Type B pancreatic cell (in vitro differentiated cells): ENCODE measurements at regions not wholly inside any gene's neighbourhood (a gene's known extent, or its start where the extent isn't known, plus 50 kb on each side); places are given as distances from the start of the nearest gene placed in this dataset.

Experiments used
- DNase-seq: peaks from one replicate; pipeline ENCODE4 v3.0.0; 2021; ENCODE audit warnings: mixed read lengths; ENCODE audit not compliant: unreplicated experiment; ENCODE audit errors: extremely low spot score
- H3K27ac Mint-ChIP-seq: 2 replicates; pipeline ENCODE4 v1.8.0; 2021; ENCODE audit warnings: mild to moderate bottlenecking, mixed read lengths
- H3K27me3 Mint-ChIP-seq: 2 replicates; pipeline ENCODE4 v1.8.0; 2021; ENCODE audit warnings: mixed read lengths
- H3K36me3 Mint-ChIP-seq: 2 replicates; pipeline ENCODE4 v1.8.0; 2021; ENCODE audit warnings: mixed read lengths
- H3K4me1 Mint-ChIP-seq: one replicate; pipeline ENCODE4 v1.8.0; 2021; ENCODE audit warnings: mixed read lengths; ENCODE audit not compliant: unreplicated experiment
- H3K4me3 Mint-ChIP-seq: 2 replicates; pipeline ENCODE4 v1.8.0; 2021; ENCODE audit warnings: mild to moderate bottlenecking, mixed read lengths
- H3K9me3 Mint-ChIP-seq: 2 replicates; pipeline ENCODE4 v1.8.0; 2021; ENCODE audit warnings: mixed read lengths
- CTCF ChIP-seq: fragments of 200-600 bp; sonication (generic); conservative IDR thresholded peaks from 2 replicates; pipeline ENCODE4 v1.5.0; 2021; ENCODE audit warnings: antibody characterized with exemption, mild to moderate bottlenecking

GRCh38 chr13:105463011-105463501, 1072.4 kb downstream of the EFNB2 start:
- Mint-ChIP-seq H3K27me3 (no peaks in the 10 kb centered on the region), H3K4me1 (peaks cover 9% of the 10 kb centered on the region), H3K36me3 (no peaks in the 10 kb centered on the region), H3K9me3 (no peaks in the 10 kb centered on the region), H3K4me3 (no peak overlapping the region), H3K27ac (no peak overlapping the region)
- TF ChIP-seq CTCF: no peak
- no peak for DNase-seq

GRCh38 chr13:105462098-105462497, 1073.4 kb downstream of the EFNB2 start:
- Mint-ChIP-seq H3K27ac (no peak overlapping the region), H3K4me3 (no peak overlapping the region), H3K9me3 (no peaks in the 10 kb centered on the region), H3K4me1 (peaks cover 9% of the 10 kb centered on the region), H3K36me3 (no peaks in the 10 kb centered on the region), H3K27me3 (no peaks in the 10 kb centered on the region)
- DNase-seq: no peak
- TF ChIP-seq CTCF: no peak

- no peak for TF ChIP-seq CTCF
- no peaks in the 10 kb centered on the region for H3K4me1 Mint-ChIP-seq
- DNase-seq: no peak
- no peak overlapping the region for H3K4me3 Mint-ChIP-seq
- no peaks in the 10 kb centered on the region for H3K36me3 Mint-ChIP-seq
- no peaks in the 10 kb centered on the region for H3K27me3 Mint-ChIP-seq
- no peak overlapping the region for H3K27ac Mint-ChIP-seq
- H3K9me3 Mint-ChIP-seq: no peaks in the 10 kb centered on the region
Observed at GRCh38 chr13:105452895-105453294, 1082.6 kb downstream of the EFNB2 start.

GRCh38 chr13:105450784-105451183, 1084.7 kb downstream of the EFNB2 start:
- H3K27ac Mint-ChIP-seq: no peak overlapping the region
- no peak for TF ChIP-seq CTCF
- H3K27me3 Mint-ChIP-seq: no peaks in the 10 kb centered on the region
- H3K9me3 Mint-ChIP-seq: no peaks in the 10 kb centered on the region
- no peaks in the 10 kb centered on the region for H3K36me3 Mint-ChIP-seq
- H3K4me1 Mint-ChIP-seq: no peaks in the 10 kb centered on the region
- no peak for DNase-seq
- no peak overlapping the region for H3K4me3 Mint-ChIP-seq

- no peak for TF ChIP-seq CTCF
- Mint-ChIP-seq H3K27me3 (no peaks in the 10 kb centered on the region), H3K4me3 (no peak overlapping the region), H3K27ac (no peak overlapping the region), H3K36me3 (no peaks in the 10 kb centered on the region), H3K9me3 (no peaks in the 10 kb centered on the region), H3K4me1 (no peaks in the 10 kb centered on the region)
- DNase-seq: no peak
Observed at GRCh38 chr13:105448811-105449210, 1086.7 kb downstream of the EFNB2 start.

- Mint-ChIP-seq H3K36me3 (no peaks in the 10 kb centered on the region), H3K27ac (no peak overlapping the region), H3K9me3 (peaks cover 7% of the 10 kb centered on the region), H3K4me3 (no peak overlapping the region), H3K4me1 (peaks cover 3% of the 10 kb centered on the region), H3K27me3 (no peaks in the 10 kb centered on the region)
- no peak for DNase-seq
- no peak for TF ChIP-seq CTCF
Observed at GRCh38 chr13:105446197-105446596, 1089.3 kb downstream of the EFNB2 start.
